Middle frontal gyrus (tissue), 1 donor: ENCODE measurements at regions not wholly inside any gene's neighbourhood (a gene's known extent, or its start where the extent isn't known, plus 50 kb on each side); places are given as distances from the start of the nearest gene placed in this dataset.

Source experiments
- DNase-seq: peaks from one replicate; pipeline ENCODE4 v3.0.0-alpha.2; 2015; ENCODE audit warnings: low spot score; ENCODE audit errors: extremely low spot score

- DNase-seq = no peak
Observed at GRCh38 chr11:95283146-95283545, 52.1 kb upstream of the SESN3 start.

DNA sequence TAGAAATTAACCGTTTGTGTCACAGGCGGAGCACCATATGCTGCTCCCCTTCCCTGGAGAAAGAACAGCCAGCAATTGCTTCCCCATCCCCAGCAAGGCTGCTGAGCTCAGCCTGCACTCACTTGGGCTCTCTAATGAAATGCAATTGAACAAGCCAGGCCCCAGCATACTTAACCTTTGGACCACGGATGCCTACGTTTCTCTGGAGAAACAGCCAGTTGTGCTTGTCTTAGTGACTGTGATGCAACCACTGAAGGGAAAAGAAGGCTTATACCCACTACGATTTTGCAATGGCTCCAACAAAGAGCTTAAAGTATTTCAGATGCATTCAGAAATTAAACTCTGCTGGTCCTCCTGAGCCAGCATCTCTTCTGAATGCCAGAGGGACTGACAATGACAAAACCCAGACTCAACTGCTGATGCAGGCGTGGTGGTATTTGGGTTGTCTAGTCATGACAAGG, 51.3 kb upstream of the SESN3 start:
- DNase-seq = no peak
